Thoracic aorta (tissue), 2 donors: ENCODE measurements at regions not wholly inside any gene's neighbourhood (a gene's known extent, or its start where the extent isn't known, plus 50 kb on each side); places are given as distances from the start of the nearest gene placed in this dataset.
"Not testable (repeated sequence)": the region's sequence is repeated elsewhere in the genome, so short reads cannot be mapped to it uniquely, and the experiment has no call there.

Experiments
- ATAC-seq: fragments of 150-250 bp; one replicate; pipeline ENCODE4 v1.8.0; 2017; ENCODE audit warnings: low read depth; ENCODE audit not compliant: insufficient number of reproducible peaks, low FRiP score
- DNase-seq: peaks from one replicate; pipeline ENCODE4 v3.0.0-alpha.2; 2020; ENCODE audit warnings: low spot score
- H3K27ac ChIP-seq, 2 donors: fragments of 200-600 bp; sonication (generic); 1 replicate in 1 of 2; 2 replicates in 1 of 2; pipeline ENCODE4 v1.5.1; 2016; ENCODE audit warnings: mild to moderate bottlenecking in 2 of 2, moderate library complexity in 2 of 2
- H3K27me3 ChIP-seq: fragments of 200-600 bp; sonication (generic); replicated peaks from 2 replicates; pipeline ENCODE4 v1.6.0; 2016; ENCODE audit warnings: mild to moderate bottlenecking; ENCODE audit not compliant: insufficient read depth
- H3K36me3 ChIP-seq: fragments of 200-600 bp; sonication (generic); one replicate; pipeline ENCODE4 v1.5.1; 2016
- H3K4me1 ChIP-seq, 2 donors: fragments of 200-600 bp; sonication (generic); 1 replicate in 1 of 2; 2 replicates in 1 of 2; pipeline versions ENCODE4 v1.5.1 to v1.6.0; 2016; ENCODE audit warnings: low read depth in 2 of 2, mild to moderate bottlenecking in 1 of 2; ENCODE audit not compliant: control insufficient read depth in 1 of 2
- H3K4me3 ChIP-seq: fragments of 200-600 bp; sonication (generic); 2 replicates; pipeline ENCODE4 v1.5.1; 2016; ENCODE audit warnings: mild to moderate bottlenecking
- H3K9me3 ChIP-seq: fragments of 200-600 bp; sonication (generic); 2 replicates; pipeline ENCODE4 v1.5.1; 2016
- TF ChIP-seq, protein P1 (sequence below): fragments of 200-600 bp; sonication (generic); IDR thresholded peaks from one replicate; pipeline ENCODE4 v1.5.1; 2019; ENCODE audit warnings: antibody characterized with exemption

GRCh38 chr4:179692222-179692621 is 2250.0 kb upstream of the AGA start:
- TF ChIP-seq, protein P1, sequence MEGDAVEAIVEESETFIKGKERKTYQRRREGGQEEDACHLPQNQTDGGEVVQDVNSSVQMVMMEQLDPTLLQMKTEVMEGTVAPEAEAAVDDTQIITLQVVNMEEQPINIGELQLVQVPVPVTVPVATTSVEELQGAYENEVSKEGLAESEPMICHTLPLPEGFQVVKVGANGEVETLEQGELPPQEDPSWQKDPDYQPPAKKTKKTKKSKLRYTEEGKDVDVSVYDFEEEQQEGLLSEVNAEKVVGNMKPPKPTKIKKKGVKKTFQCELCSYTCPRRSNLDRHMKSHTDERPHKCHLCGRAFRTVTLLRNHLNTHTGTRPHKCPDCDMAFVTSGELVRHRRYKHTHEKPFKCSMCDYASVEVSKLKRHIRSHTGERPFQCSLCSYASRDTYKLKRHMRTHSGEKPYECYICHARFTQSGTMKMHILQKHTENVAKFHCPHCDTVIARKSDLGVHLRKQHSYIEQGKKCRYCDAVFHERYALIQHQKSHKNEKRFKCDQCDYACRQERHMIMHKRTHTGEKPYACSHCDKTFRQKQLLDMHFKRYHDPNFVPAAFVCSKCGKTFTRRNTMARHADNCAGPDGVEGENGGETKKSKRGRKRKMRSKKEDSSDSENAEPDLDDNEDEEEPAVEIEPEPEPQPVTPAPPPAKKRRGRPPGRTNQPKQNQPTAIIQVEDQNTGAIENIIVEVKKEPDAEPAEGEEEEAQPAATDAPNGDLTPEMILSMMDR: no peak
- H3K4me3 ChIP-seq: no peak overlapping the region

DNA sequence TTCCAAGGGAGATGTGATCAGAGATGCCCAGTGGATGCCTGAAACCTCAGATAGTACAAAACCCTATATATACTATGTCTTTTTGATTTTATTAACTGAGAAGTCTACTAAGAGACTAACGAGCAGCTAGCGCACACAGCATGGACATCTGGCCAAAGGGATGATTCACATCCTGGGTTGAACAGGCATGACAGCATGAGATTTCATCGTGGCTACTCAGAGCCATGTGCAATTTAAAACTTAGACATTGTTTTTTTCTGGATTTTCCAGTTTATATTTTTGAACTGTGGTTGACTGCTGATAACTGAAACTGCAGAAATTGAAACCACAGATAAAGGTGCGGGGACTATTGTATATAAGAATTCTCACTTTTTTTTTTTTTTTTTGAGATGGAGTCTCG is 2252.9 kb upstream of the AGA start:
- no peak for ATAC-seq
- H3K4me3 ChIP-seq: no peak overlapping the region
- H3K36me3 ChIP-seq: no peaks in the 10 kb centered on the region
- TF ChIP-seq, protein P1: no peak
- H3K27me3 ChIP-seq: no peaks in the 10 kb centered on the region
- DNase-seq: no peak
- no peak overlapping the region for H3K27ac ChIP-seq
- H3K4me1 ChIP-seq: no peaks in the 10 kb centered on the region
- H3K9me3 ChIP-seq: no peaks in the 10 kb centered on the region

More at GRCh38 chr4:179692222-179692621, 2250.0 kb upstream of the AGA start:
- no peaks in the 10 kb centered on the region for H3K27me3 ChIP-seq
- no peaks in the 10 kb centered on the region for H3K9me3 ChIP-seq
- no peaks in the 10 kb centered on the region for H3K4me1 ChIP-seq
- ATAC-seq: no peak
- no peak overlapping the region for H3K27ac ChIP-seq
- no peak for DNase-seq
- no peaks in the 10 kb centered on the region for H3K36me3 ChIP-seq

DNA sequence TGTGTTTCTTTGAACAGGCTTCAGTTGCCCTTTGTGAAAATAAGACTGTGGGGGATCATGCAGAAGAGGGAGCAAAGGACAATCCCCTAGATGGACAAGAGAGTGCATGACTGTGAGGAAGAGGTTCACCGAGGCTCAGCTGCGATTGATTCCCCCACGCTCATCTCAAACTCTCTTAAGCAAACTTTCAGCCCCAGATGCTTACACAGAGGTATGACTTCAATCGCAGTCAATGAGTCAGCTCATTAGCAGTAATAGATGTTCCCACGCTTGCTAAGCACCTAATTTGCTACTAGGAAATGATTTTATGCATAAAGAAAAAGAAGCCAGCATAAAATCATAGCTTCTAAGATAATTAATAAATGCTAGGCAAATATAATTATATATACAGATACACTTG is 2256.1 kb upstream of the AGA start:
- no peaks in the 10 kb centered on the region for H3K4me1 ChIP-seq
- H3K27ac ChIP-seq: no peak overlapping the region
- ATAC-seq (no peak), DNase-seq (no peak)
- H3K27me3 ChIP-seq: no peaks in the 10 kb centered on the region
- no peaks in the 10 kb centered on the region for H3K36me3 ChIP-seq
- H3K4me3 ChIP-seq: no peak overlapping the region
- no peaks in the 10 kb centered on the region for H3K9me3 ChIP-seq
- TF ChIP-seq, protein P1: no peak

- no peak for ATAC-seq
- DNase-seq: no peak
- TF ChIP-seq, protein P1: no peak
- Histone ChIP-seq H3K9me3 (no peaks in the 10 kb centered on the region), H3K4me1 (no peaks in the 10 kb centered on the region), H3K36me3 (no peaks in the 10 kb centered on the region), H3K4me3 (no peak overlapping the region), H3K27ac (no peak overlapping the region), H3K27me3 (no peaks in the 10 kb centered on the region)
Observed at GRCh38 chr4:179709961-179710624, 2267.9 kb upstream of the AGA start.

DNA sequence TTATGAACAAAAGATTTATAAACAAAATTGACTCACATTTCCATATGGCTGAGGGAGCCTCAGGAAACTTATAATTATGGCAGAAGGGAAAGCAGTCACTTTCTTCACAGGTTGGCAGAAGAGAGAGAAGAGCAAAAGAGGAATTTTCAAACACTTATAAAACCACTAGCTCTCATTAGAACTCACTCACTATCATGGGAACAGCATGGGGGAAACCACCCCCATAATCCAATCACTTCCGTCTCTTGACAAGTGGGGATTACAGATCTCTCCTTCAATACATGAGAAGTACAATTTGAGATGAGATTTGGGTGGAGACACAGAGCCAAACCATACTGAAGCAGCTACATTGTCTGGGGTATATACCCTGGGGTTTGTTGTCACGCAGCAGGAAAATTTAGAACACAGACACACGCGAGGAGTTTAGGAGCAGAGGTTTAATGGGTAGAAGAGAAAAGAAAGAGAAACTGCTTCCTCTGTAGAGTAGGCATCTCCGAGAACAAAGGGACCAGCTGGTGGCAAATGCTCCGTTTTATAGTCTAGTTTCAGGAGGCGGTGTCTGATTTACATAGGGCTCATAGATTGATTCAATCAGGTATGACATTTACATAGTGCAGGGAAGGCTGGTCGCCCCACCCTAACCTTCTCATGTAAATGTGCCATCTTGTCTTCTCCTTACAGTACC is 2277.7 kb upstream of the AGA start:
- no peak for DNase-seq
- H3K27ac ChIP-seq: no peak overlapping the region
- ATAC-seq: no peak

GRCh38 chr4:179726491-179726890 is 2284.3 kb upstream of the AGA start:
- not testable (repeated sequence) for H3K36me3 ChIP-seq, H3K27ac ChIP-seq, H3K9me3 ChIP-seq, H3K4me3 ChIP-seq, ATAC-seq, DNase-seq, H3K27me3 ChIP-seq, H3K4me1 ChIP-seq

More for the DNA sequence above, 2277.7 kb upstream of the AGA start:
- H3K9me3 ChIP-seq: no peaks in the 10 kb centered on the region
- no peaks in the 10 kb centered on the region for H3K4me1 ChIP-seq
- TF ChIP-seq, protein P1: no peak
- H3K36me3 ChIP-seq: no peaks in the 10 kb centered on the region
- no peaks in the 10 kb centered on the region for H3K27me3 ChIP-seq
- no peak overlapping the region for H3K4me3 ChIP-seq
